ENCODE measurements at regions not wholly inside any gene's neighbourhood (a gene's known extent, or its start where the extent isn't known, plus 50 kb on each side); places are given as distances from the start of the nearest gene placed in this dataset.
A peak's percentile ranks its signal among the peaks of the same experiment; 100 is the strongest.
"Not testable (repeated sequence)": the region's sequence is repeated elsewhere in the genome, so short reads cannot be mapped to it uniquely, and the experiment has no call there.

- Histone ChIP-seq H3K9ac (ENCODE audit: low read length) (no peak overlapping the region), H3K4me1 (ENCODE audit: control insufficient read depth, insufficient read depth, low read length) (no peaks in the 10 kb centered on the region), H3K27ac (ENCODE audit: low read depth, low read length) (no peak overlapping the region), H3K27me3 (ENCODE audit: control insufficient read depth, insufficient read depth, low read length) (no peaks in the 10 kb centered on the region), H3K4me3 (ENCODE audit: low read length) (no peak overlapping the region), H3K36me3 (ENCODE audit: control insufficient read depth, insufficient read depth, low read length) (no peaks in the 10 kb centered on the region)
Observed at GRCh38 chr10:34957531-34957930, 132.6 kb downstream of the CUL2 start.

- Histone ChIP-seq H3K4me3 (ENCODE audit: low read length) (no peak overlapping the region), H3K27me3 (ENCODE audit: control insufficient read depth, insufficient read depth, low read length) (no peaks in the 10 kb centered on the region), H3K36me3 (ENCODE audit: control insufficient read depth, insufficient read depth, low read length) (no peaks in the 10 kb centered on the region), H3K4me1 (ENCODE audit: control insufficient read depth, insufficient read depth, low read length) (no peaks in the 10 kb centered on the region), H3K9ac (ENCODE audit: low read length) (no peak overlapping the region), H3K27ac (ENCODE audit: low read depth, low read length) (no peak overlapping the region)
Observed at GRCh38 chr10:34956756-34957155, 133.4 kb downstream of the CUL2 start.

GRCh38 chr10:34955391-34955790, 134.8 kb downstream of the CUL2 start:
- H3K27me3 ChIP-seq (ENCODE audit: control insufficient read depth, insufficient read depth, low read length) = no peaks in the 10 kb centered on the region
- H3K4me3 ChIP-seq (ENCODE audit: low read length) = no peak overlapping the region
- no peak overlapping the region for H3K27ac ChIP-seq (ENCODE audit: low read depth, low read length)
- H3K4me1 ChIP-seq (ENCODE audit: control insufficient read depth, insufficient read depth, low read length) = no peaks in the 10 kb centered on the region
- H3K9ac ChIP-seq (ENCODE audit: low read length) = no peak overlapping the region
- H3K36me3 ChIP-seq (ENCODE audit: control insufficient read depth, insufficient read depth, low read length) = no peaks in the 10 kb centered on the region

- no peak overlapping the region for H3K27ac ChIP-seq (ENCODE audit: low read depth, low read length)
- H3K9ac ChIP-seq (ENCODE audit: low read length) = no peak overlapping the region
- H3K4me1 ChIP-seq (ENCODE audit: control insufficient read depth, insufficient read depth, low read length) = no peaks in the 10 kb centered on the region
- no peaks in the 10 kb centered on the region for H3K27me3 ChIP-seq (ENCODE audit: control insufficient read depth, insufficient read depth, low read length)
- no peaks in the 10 kb centered on the region for H3K36me3 ChIP-seq (ENCODE audit: control insufficient read depth, insufficient read depth, low read length)
- no peak overlapping the region for H3K4me3 ChIP-seq (ENCODE audit: low read length)
Observed at GRCh38 chr10:34954142-34954541, 136.0 kb downstream of the CUL2 start.

- H3K4me3 ChIP-seq (ENCODE audit: low read length); H3K27me3 ChIP-seq (ENCODE audit: control insufficient read depth, insufficient read depth, low read length); H3K4me1 ChIP-seq (ENCODE audit: control insufficient read depth, insufficient read depth, low read length); H3K36me3 ChIP-seq (ENCODE audit: control insufficient read depth, insufficient read depth, low read length); H3K9ac ChIP-seq (ENCODE audit: low read length); H3K27ac ChIP-seq (ENCODE audit: low read depth, low read length): not testable (repeated sequence)
Observed at GRCh38 chr10:34951263-34951887, 136.3 kb upstream of the PARD3 start.

- H3K9ac ChIP-seq (ENCODE audit: low read length); H3K36me3 ChIP-seq (ENCODE audit: control insufficient read depth, insufficient read depth, low read length); H3K4me3 ChIP-seq (ENCODE audit: low read length); H3K27ac ChIP-seq (ENCODE audit: low read depth, low read length); H3K4me1 ChIP-seq (ENCODE audit: control insufficient read depth, insufficient read depth, low read length); H3K27me3 ChIP-seq (ENCODE audit: control insufficient read depth, insufficient read depth, low read length): not testable (repeated sequence)
Observed at GRCh38 chr10:34945951-34946522, 130.9 kb upstream of the PARD3 start.

GRCh38 chr10:34941471-34942357, 126.6 kb upstream of the PARD3 start:
- Histone ChIP-seq H3K27ac (ENCODE audit: low read depth, low read length) (no peak overlapping the region), H3K4me1 (ENCODE audit: control insufficient read depth, insufficient read depth, low read length) (no peaks in the 10 kb centered on the region), H3K27me3 (ENCODE audit: control insufficient read depth, insufficient read depth, low read length) (no peaks in the 10 kb centered on the region), H3K9ac (ENCODE audit: low read length) (no peak overlapping the region), H3K4me3 (ENCODE audit: low read length) (no peak overlapping the region), H3K36me3 (ENCODE audit: control insufficient read depth, insufficient read depth, low read length) (no peaks in the 10 kb centered on the region)

GRCh38 chr10:34940436-34940835, 125.3 kb upstream of the PARD3 start:
- no peak overlapping the region for H3K27ac ChIP-seq (ENCODE audit: low read depth, low read length)
- no peaks in the 10 kb centered on the region for H3K4me1 ChIP-seq (ENCODE audit: control insufficient read depth, insufficient read depth, low read length)
- no peaks in the 10 kb centered on the region for H3K27me3 ChIP-seq (ENCODE audit: control insufficient read depth, insufficient read depth, low read length)
- no peaks in the 10 kb centered on the region for H3K36me3 ChIP-seq (ENCODE audit: control insufficient read depth, insufficient read depth, low read length)
- no peak overlapping the region for H3K9ac ChIP-seq (ENCODE audit: low read length)
- no peak overlapping the region for H3K4me3 ChIP-seq (ENCODE audit: low read length)

GRCh38 chr10:34938399-34938670, 123.2 kb upstream of the PARD3 start:
- no peak overlapping the region for H3K27ac ChIP-seq (ENCODE audit: low read depth, low read length)
- no peak overlapping the region for H3K9ac ChIP-seq (ENCODE audit: low read length)
- H3K4me1 ChIP-seq (ENCODE audit: control insufficient read depth, insufficient read depth, low read length) = no peaks in the 10 kb centered on the region
- no peak overlapping the region for H3K4me3 ChIP-seq (ENCODE audit: low read length)
- no peaks in the 10 kb centered on the region for H3K27me3 ChIP-seq (ENCODE audit: control insufficient read depth, insufficient read depth, low read length)
- no peaks in the 10 kb centered on the region for H3K36me3 ChIP-seq (ENCODE audit: control insufficient read depth, insufficient read depth, low read length)

- not testable (repeated sequence) for H3K4me3 ChIP-seq (ENCODE audit: low read length); H3K9ac ChIP-seq (ENCODE audit: low read length); H3K27me3 ChIP-seq (ENCODE audit: control insufficient read depth, insufficient read depth, low read length); H3K27ac ChIP-seq (ENCODE audit: low read depth, low read length); H3K4me1 ChIP-seq (ENCODE audit: control insufficient read depth, insufficient read depth, low read length); H3K36me3 ChIP-seq (ENCODE audit: control insufficient read depth, insufficient read depth, low read length)
Observed at GRCh38 chr10:34937643-34938398, 122.7 kb upstream of the PARD3 start.

GRCh38 chr10:34936061-34936460, 121.0 kb upstream of the PARD3 start:
- no peak overlapping the region for H3K27ac ChIP-seq (ENCODE audit: low read depth, low read length)

GRCh38 chr10:34933676-34934075, 118.6 kb upstream of the PARD3 start:
- no peaks in the 10 kb centered on the region for H3K4me1 ChIP-seq (ENCODE audit: control insufficient read depth, insufficient read depth, low read length)
- peak overlapping the region; percentile 4 for H3K4me3 ChIP-seq (ENCODE audit: low read length)
- H3K27ac ChIP-seq (ENCODE audit: low read depth, low read length) = no peak overlapping the region
- no peaks in the 10 kb centered on the region for H3K27me3 ChIP-seq (ENCODE audit: control insufficient read depth, insufficient read depth, low read length)
- H3K9ac ChIP-seq (ENCODE audit: low read length) = no peak overlapping the region
- H3K36me3 ChIP-seq (ENCODE audit: control insufficient read depth, insufficient read depth, low read length) = no peaks in the 10 kb centered on the region

More at GRCh38 chr10:34936061-34936460, 121.0 kb upstream of the PARD3 start:
- Histone ChIP-seq H3K4me3 (ENCODE audit: low read length) (no peak overlapping the region), H3K4me1 (ENCODE audit: control insufficient read depth, insufficient read depth, low read length) (no peaks in the 10 kb centered on the region), H3K27me3 (ENCODE audit: control insufficient read depth, insufficient read depth, low read length) (no peaks in the 10 kb centered on the region), H3K9ac (ENCODE audit: low read length) (no peak overlapping the region), H3K36me3 (ENCODE audit: control insufficient read depth, insufficient read depth, low read length) (no peaks in the 10 kb centered on the region)

Measured in rectal smooth muscle tissue (tissue), 1 donor.